ENCODE measurements at regions not wholly inside any gene's neighbourhood (a gene's known extent, or its start where the extent isn't known, plus 50 kb on each side); places are given as distances from the start of the nearest gene placed in this dataset.
"Not testable (repeated sequence)": the region's sequence is repeated elsewhere in the genome, so short reads cannot be mapped to it uniquely, and the experiment has no call there.

DNA sequence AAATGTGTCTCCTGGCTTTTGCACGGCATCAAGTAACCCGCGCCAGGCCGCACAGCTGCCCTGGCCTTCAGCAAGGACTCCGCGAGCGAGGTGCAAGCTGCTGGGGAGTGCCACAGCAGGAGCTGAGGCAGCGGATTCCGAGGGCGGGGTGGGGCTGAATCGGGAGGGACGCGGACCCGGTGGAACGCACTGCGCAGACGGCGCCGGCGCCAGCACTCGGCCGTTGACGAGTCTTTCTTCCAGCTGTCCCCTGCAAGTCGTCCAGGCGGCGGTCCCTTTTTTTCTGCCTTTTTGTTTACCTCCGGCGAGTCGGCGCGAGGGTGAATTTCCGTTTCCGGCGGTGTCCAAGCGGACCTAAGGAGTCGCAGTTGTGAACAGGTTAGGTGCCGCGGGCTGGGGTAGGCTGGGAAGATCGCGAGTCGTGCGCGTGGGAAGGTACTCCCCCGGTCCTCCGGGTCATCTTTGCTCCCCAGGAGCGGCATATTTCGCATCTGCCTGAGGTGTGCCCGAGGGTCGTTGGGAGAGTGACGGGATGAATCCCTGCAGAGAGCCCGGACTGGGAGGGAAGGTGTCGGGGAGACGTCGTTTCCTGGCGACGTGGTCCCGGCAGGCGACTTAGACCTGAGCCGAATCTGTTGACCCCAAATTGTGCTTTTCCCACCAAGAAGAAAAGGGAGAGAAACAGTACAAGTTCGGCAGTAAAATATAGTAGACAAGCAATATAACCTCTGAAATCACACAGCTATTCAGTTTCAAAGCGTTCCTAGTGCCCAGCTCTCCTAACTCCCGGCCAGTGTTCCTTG is 124.5 kb upstream of the PTPN20 start:
- TF ChIP-seq, protein P1, sequence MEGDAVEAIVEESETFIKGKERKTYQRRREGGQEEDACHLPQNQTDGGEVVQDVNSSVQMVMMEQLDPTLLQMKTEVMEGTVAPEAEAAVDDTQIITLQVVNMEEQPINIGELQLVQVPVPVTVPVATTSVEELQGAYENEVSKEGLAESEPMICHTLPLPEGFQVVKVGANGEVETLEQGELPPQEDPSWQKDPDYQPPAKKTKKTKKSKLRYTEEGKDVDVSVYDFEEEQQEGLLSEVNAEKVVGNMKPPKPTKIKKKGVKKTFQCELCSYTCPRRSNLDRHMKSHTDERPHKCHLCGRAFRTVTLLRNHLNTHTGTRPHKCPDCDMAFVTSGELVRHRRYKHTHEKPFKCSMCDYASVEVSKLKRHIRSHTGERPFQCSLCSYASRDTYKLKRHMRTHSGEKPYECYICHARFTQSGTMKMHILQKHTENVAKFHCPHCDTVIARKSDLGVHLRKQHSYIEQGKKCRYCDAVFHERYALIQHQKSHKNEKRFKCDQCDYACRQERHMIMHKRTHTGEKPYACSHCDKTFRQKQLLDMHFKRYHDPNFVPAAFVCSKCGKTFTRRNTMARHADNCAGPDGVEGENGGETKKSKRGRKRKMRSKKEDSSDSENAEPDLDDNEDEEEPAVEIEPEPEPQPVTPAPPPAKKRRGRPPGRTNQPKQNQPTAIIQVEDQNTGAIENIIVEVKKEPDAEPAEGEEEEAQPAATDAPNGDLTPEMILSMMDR (conservative IDR thresholded peaks at IDR 0.05) = not testable (repeated sequence)
- TF ChIP-seq EZH2 (IDR thresholded peaks at IDR 0.05; ENCODE audit: low read depth) = not testable (repeated sequence)
